ENCODE measurements at regions not wholly inside any gene's neighbourhood (a gene's known extent, or its start where the extent isn't known, plus 50 kb on each side); places are given as distances from the start of the nearest gene placed in this dataset.
"Not testable (repeated sequence)": the region's sequence is repeated elsewhere in the genome, so short reads cannot be mapped to it uniquely, and the experiment has no call there.

DNA sequence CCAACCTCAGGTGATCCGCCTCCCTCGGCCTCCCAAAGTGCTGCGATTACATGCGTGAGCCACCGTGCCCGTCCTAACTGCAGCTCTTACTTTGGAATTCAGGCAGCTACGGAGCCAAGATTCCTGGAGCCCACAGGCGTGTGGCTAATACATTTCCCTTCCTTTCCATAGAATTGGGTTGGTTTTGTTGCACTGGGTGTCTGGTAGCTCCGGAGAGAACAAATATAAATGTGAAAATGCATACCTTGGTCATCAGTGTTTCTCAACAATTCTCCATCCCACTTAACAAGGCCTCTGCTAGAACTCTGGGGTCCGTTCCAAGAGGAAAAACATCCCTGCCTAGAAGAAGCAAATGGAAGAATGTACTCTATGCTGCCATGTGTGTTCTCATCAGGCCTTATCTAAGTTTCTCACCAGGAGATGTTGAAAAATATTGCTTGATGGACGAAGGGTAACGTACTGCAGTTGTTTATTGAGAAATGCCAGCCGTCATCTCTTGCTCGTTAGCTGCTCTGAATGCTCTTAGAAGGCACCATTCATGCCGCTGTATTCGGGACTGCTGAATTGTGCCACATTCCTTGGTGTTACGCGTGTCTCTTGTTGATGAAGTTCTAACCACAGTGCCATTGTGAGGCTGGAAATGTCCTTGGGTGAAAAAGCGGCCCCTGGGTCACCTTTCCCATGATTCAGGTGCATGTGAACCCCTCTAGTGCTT, 50.5 kb upstream of the CD99 start:
- peaks cover 2% of the 10 kb centered on the region for H3K9me3 Mint-ChIP-seq

DNA sequence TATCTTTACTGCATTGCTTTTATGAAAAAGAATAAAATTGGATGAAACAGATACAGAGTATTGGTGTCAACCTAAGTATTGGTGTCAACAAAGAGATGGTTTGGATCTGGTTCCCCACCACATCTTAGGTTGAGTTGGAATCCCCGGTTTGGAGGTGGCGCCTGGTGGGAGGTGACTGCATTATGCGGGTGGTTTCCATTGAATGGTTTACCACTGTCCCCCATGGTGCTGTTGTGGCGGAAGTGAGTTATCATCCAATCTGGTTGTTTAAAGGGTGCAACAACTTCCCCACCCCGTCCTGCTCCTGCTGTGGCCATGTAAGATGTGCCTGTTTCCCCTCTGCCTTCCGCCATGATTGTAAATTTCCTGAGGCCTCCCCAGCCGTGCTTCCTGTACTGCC, 52.8 kb upstream of the CD99 start:
- Mint-ChIP-seq H3K9me3 (peaks cover 2% of the 10 kb centered on the region), H3K27me3 (ENCODE audit: low read depth) (no peaks in the 10 kb centered on the region), H3K36me3 (ENCODE audit: low read depth) (peaks cover 6% of the 10 kb centered on the region), H3K4me3 (no peak overlapping the region), H3K4me1 (no peaks in the 10 kb centered on the region), H3K27ac (ENCODE audit: unreplicated experiment) (no peak overlapping the region)
- TF ChIP-seq, protein P1, sequence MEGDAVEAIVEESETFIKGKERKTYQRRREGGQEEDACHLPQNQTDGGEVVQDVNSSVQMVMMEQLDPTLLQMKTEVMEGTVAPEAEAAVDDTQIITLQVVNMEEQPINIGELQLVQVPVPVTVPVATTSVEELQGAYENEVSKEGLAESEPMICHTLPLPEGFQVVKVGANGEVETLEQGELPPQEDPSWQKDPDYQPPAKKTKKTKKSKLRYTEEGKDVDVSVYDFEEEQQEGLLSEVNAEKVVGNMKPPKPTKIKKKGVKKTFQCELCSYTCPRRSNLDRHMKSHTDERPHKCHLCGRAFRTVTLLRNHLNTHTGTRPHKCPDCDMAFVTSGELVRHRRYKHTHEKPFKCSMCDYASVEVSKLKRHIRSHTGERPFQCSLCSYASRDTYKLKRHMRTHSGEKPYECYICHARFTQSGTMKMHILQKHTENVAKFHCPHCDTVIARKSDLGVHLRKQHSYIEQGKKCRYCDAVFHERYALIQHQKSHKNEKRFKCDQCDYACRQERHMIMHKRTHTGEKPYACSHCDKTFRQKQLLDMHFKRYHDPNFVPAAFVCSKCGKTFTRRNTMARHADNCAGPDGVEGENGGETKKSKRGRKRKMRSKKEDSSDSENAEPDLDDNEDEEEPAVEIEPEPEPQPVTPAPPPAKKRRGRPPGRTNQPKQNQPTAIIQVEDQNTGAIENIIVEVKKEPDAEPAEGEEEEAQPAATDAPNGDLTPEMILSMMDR (conservative IDR thresholded peaks at IDR 0.05): no peak
- no peak for DNase-seq (ENCODE audit: low read depth, low spot score)

More for the DNA sequence above, 50.5 kb upstream of the CD99 start:
- no peaks in the 10 kb centered on the region for H3K4me1 Mint-ChIP-seq
- H3K27ac Mint-ChIP-seq (ENCODE audit: unreplicated experiment): peak overlapping the region; percentile 64
- no peaks in the 10 kb centered on the region for H3K27me3 Mint-ChIP-seq (ENCODE audit: low read depth)
- TF ChIP-seq, protein P1 (conservative IDR thresholded peaks at IDR 0.05): no peak
- DNase-seq (ENCODE audit: low read depth, low spot score): no peak
- peaks cover 6% of the 10 kb centered on the region for H3K36me3 Mint-ChIP-seq (ENCODE audit: low read depth)
- H3K4me3 Mint-ChIP-seq: no peak overlapping the region

DNA sequence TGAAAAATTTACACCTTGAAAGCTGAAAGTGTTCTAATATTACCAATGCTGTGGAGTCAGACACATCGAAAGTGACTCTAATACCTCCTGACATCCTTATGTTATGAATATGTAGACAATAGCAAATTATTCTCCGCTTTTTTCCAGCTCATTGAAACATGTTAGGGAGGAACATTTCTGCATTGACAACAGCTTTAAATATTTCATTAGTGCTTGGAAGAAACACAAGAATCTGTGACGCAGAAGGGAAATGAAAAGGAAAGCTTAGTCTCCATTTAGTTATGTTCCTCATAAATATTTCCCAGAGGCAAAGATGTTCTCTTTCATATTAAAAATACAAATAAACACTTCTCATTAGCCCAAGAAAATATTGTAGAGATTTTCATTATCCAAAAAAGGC, 55.8 kb upstream of the CD99 start:
- TF ChIP-seq, protein P1 (conservative IDR thresholded peaks at IDR 0.05): no peak

DNA sequence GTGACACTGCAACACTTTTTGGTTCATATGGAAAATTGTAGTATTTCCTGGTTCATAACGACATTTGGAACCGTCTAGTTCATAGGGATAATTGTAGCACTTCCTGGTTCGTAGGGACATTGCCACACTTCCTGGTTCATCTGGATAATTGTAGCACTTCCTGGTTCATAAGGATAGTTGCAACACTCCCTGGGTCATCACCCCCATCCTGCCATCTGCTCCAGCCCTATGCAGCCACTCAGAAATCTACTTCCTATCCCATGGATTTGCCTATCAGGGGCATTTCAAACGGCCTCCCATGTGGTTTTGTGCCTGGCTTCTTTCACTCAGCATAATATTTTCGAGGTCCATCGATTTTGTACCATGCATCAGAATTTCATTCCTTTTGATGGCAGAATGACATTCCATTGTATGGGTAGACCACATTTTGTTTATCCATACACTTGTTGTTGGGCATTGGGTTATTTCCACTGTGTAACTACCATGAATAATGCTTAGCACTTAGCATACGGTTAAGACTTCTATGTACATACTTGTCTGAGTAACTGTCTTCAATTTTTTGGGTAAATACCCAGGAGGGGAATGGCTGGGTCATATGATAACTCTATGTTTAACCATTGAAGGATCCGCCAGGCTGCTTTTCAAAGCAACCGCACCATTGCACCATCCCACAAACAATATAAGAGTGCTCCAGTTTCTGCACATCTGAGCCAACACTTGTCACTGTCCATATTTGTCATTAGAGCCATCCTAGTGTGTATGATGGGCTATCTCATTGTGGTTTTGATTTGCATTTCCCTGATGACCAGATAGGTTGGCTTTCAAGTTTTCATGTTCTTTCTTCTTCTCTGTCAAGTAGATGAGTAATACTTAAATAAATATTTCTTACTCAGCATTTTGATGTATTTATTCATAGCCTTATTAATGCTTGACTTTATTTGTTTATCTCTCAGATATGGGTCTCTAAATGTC, 58.3 kb upstream of the CD99 start:
- DNase-seq (ENCODE audit: low read depth, low spot score): no peak
- Mint-ChIP-seq H3K27me3 (ENCODE audit: low read depth) (no peaks in the 10 kb centered on the region), H3K27ac (ENCODE audit: unreplicated experiment) (no peak overlapping the region), H3K9me3 (peaks cover 25% of the 10 kb centered on the region), H3K36me3 (ENCODE audit: low read depth) (peaks cover 38% of the 10 kb centered on the region), H3K4me1 (no peaks in the 10 kb centered on the region), H3K4me3 (no peak overlapping the region)
- TF ChIP-seq, protein P1 (conservative IDR thresholded peaks at IDR 0.05): no peak

More for the DNA sequence above, 55.8 kb upstream of the CD99 start:
- no peak for DNase-seq (ENCODE audit: low read depth, low spot score)
- H3K9me3 Mint-ChIP-seq: peaks cover 20% of the 10 kb centered on the region
- H3K27ac Mint-ChIP-seq (ENCODE audit: unreplicated experiment): no peak overlapping the region
- no peaks in the 10 kb centered on the region for H3K4me1 Mint-ChIP-seq
- H3K36me3 Mint-ChIP-seq (ENCODE audit: low read depth): peaks cover 26% of the 10 kb centered on the region
- no peaks in the 10 kb centered on the region for H3K27me3 Mint-ChIP-seq (ENCODE audit: low read depth)
- no peak overlapping the region for H3K4me3 Mint-ChIP-seq

DNA sequence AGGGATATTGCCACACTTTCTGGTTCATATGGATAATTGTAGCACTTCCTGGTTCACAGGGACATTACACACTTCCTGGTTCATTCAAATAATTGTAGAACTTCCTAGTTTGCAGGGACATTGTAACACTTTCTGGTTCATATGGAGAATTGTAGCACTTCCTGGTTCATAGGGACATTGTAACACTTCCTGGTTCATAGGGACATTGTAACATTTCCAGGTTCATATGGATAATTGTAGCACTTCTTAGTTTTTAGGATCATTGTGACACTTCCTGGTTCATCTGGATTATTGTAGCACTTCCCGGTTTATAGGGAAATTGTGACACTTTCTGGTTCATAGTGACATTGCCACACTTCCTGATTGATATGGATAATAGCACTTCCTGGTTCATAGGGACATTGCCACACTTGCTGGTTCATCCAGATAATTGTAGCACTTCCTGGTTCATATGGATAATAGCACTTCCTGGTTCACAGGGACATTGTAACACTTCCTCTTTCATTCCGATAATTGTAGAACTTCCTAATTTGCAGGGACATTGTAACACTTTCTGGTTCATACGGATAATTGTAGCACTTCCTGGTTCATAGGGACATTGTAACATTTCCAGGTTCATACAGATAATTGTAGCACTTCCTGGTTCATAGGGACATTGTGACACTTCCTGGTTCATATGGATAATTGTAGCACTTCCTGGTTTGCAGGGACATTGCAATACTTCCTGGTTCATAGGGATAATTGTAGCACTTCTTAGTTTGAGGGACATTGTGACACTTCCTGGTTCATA, 59.2 kb upstream of the CD99 start:
- TF ChIP-seq, protein P1 (conservative IDR thresholded peaks at IDR 0.05): no peak
- peaks cover 25% of the 10 kb centered on the region for H3K9me3 Mint-ChIP-seq
- no peak overlapping the region for H3K4me3 Mint-ChIP-seq
- DNase-seq (ENCODE audit: low read depth, low spot score): no peak
- H3K27me3 Mint-ChIP-seq (ENCODE audit: low read depth): no peaks in the 10 kb centered on the region
- H3K27ac Mint-ChIP-seq (ENCODE audit: unreplicated experiment): no peak overlapping the region
- no peaks in the 10 kb centered on the region for H3K4me1 Mint-ChIP-seq
- peaks cover 41% of the 10 kb centered on the region for H3K36me3 Mint-ChIP-seq (ENCODE audit: low read depth)

DNA sequence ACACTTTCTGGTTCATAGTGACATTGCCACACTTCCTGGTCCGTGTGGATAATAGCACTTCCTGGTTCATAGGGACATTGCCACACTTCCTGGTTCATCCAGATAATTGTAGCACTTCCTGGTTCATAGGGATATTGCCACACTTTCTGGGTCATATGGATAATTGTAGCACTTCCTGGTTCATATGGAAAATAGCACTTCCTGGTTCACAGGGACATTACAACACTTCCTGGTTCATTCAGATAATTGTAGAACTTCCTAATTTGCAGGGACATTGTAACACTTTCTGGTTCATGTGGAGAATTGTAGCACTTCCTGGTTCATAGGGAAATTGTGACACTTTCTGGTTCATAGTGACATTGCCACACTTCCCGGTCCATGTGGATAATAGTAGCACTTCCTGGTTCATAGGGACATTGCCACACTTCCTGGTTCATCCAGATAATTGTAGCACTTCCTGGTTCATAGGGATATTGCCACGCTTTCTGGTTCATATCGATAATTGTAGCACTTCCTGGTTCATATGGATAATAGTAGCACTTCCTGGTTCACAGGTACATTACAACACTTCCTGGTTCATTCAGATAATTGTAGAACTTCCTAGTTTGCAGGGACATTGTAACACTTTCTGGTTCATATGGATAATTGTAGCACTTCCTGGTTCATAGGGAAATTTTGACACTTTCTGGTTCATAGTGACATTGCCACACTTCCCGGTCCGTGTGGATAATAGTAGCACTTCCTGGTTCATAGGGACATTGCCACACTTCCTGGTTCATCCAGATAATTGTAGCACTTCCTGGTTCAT, 60.0 kb upstream of the CD99 start:
- not testable (repeated sequence) for H3K4me1 Mint-ChIP-seq; H3K27me3 Mint-ChIP-seq (ENCODE audit: low read depth); H3K27ac Mint-ChIP-seq (ENCODE audit: unreplicated experiment); H3K4me3 Mint-ChIP-seq; DNase-seq (ENCODE audit: low read depth, low spot score)
- Mint-ChIP-seq H3K9me3 (peaks cover 25% of the 10 kb centered on the region), H3K36me3 (ENCODE audit: low read depth) (peaks cover 45% of the 10 kb centered on the region)
